ENCODE measurements at regions not wholly inside any gene's neighbourhood (a gene's known extent, or its start where the extent isn't known, plus 50 kb on each side); places are given as distances from the start of the nearest gene placed in this dataset.

- no peak overlapping the region for H2AFZ ChIP-seq (replicated peaks; ENCODE audit: low read length, poor library complexity)
- H2AK9ac ChIP-seq (replicated peaks; ENCODE audit: low read depth, low read length, poor library complexity) = no peak overlapping the region
- H3K36me3 ChIP-seq (ENCODE audit: control insufficient read depth, insufficient read depth, low read length) = no peaks in the 10 kb centered on the region
- ChIA-PET CTCF (no interaction called here), POLR2A (ENCODE audit: unreplicated experiment) (interaction anchor here (0.5 kb wide), 1 partner anchor 159 kb away, joined by 6 read pairs; no protein-coding TSS in a partner anchor)
- H2BK120ac ChIP-seq (ENCODE audit: low read depth, low read length) = no peak overlapping the region
- no peak overlapping the region for H4K8ac ChIP-seq (ENCODE audit: low read depth in 2 of 2, low read length in 2 of 2)
- no peak overlapping the region for H3K9ac ChIP-seq (ENCODE audit: low read depth, low read length)
- no peak overlapping the region for H3K4me2 ChIP-seq (ENCODE audit: low read depth, low read length)
- dilution Hi-C loops (cut with HindIII; ENCODE audit: low sequenced_read_pairs, unreplicated experiment) = no loop called here
- H3K4me1 ChIP-seq (ENCODE audit: control insufficient read depth, insufficient read depth, low read length) = peaks cover 2% of the 10 kb centered on the region; the same call in 1 of the 2 replicates
- no peaks in the 10 kb centered on the region; the same call in 1 of the 2 replicates for H3K9me1 ChIP-seq (ENCODE audit: insufficient read depth, low read length)
- ATAC-seq (ENCODE audit: low read depth) (no peak), DNase-seq (no peak)
- no peak overlapping the region for H2BK15ac ChIP-seq (ENCODE audit: low read depth, low read length)
- no peak overlapping the region for H3K4me3 ChIP-seq (ENCODE audit: insufficient read depth, low read depth, low read length)
- 88% methylated on average over 1 of the region's 4 CpGs; no CpG with 5 or more reads in 1 of the 2 experiments for WGBS, 2 experiments (ENCODE audit: extremely low coverage in 2 of 2, insufficient read length in 1 of 2)
- no peak overlapping the region for H4K5ac ChIP-seq (ENCODE audit: low read depth, low read length)
- no peak overlapping the region for H3K14ac ChIP-seq (replicated peaks; ENCODE audit: low read depth, low read length)
- no peaks in the 10 kb centered on the region for H4K20me1 ChIP-seq (ENCODE audit: insufficient read depth, low read length)
- no peak overlapping the region for H2BK5ac ChIP-seq (ENCODE audit: low read depth, low read length, poor library complexity, severe bottlenecking)
- H3K56ac ChIP-seq (ENCODE audit: extremely low read depth, insufficient read depth, low read length) = no peak overlapping the region
- H3K23ac ChIP-seq (ENCODE audit: low read depth, low read length) = no peak overlapping the region
- H3K79me1 ChIP-seq (ENCODE audit: low read depth in 1 of 2, low read length in 2 of 2) = no peaks in the 10 kb centered on the region
- H3K27ac ChIP-seq (ENCODE audit: insufficient read depth, low read length) = no peak overlapping the region
- no TSS peak for BruUV-seq (replicated peaks)
- TF ChIP-seq RAD21 (IDR thresholded peaks at IDR 0.05; ENCODE audit: low read length) (no peak), USF2 (IDR thresholded peaks at IDR 0.05; ENCODE audit: low read depth, low read length) (no peak), MAZ (IDR thresholded peaks at IDR 0.05; ENCODE audit: borderline replicate concordance, low read depth, low read length) (no peak), CHD1 (IDR thresholded peaks at IDR 0.05; ENCODE audit: low read depth, low read length) (no peak), MXI1 (IDR thresholded peaks at IDR 0.05; ENCODE audit: borderline replicate concordance, low read depth, low read length) (no peak), CEBPB (IDR thresholded peaks at IDR 0.05; ENCODE audit: low read depth, low read length) (no peak), CTCF (conservative IDR thresholded peaks at IDR 0.05; ENCODE audit: low read depth, low read length) (no peak), ELK1 (IDR thresholded peaks at IDR 0.05; ENCODE audit: borderline replicate concordance, low read depth, low read length) (no peak), RCOR1 (IDR thresholded peaks at IDR 0.05; ENCODE audit: insufficient replicate concordance, low read length) (no peak), SMC3 (IDR thresholded peaks at IDR 0.05; ENCODE audit: low read depth, low read length) (no peak), BHLHE40 (IDR thresholded peaks at IDR 0.05; ENCODE audit: low read depth, low read length) (no peak), MAFK (IDR thresholded peaks at IDR 0.05; ENCODE audit: low read depth, low read length) (no peak), POLR2A (IDR thresholded peaks at IDR 0.05; ENCODE audit: low read depth, low read length) (no peak), NFE2L2 (IDR thresholded peaks at IDR 0.05; ENCODE audit: low read depth, low read length) (no peak), RFX5 (IDR thresholded peaks at IDR 0.05; ENCODE audit: low read depth, low read length) (no peak), FOS (IDR thresholded peaks at IDR 0.05; ENCODE audit: low read depth, low read length) (no peak)
- H3K4ac ChIP-seq (ENCODE audit: low read depth, low read length) = no peak overlapping the region
- no peaks in the 10 kb centered on the region for H3K9me3 ChIP-seq (ENCODE audit: control insufficient read depth, insufficient read depth, low read length)
- H3K27me3 ChIP-seq (ENCODE audit: control insufficient read depth, insufficient read depth, low read length) = 0 out of 2 replicates have a peak, but pooled peaks cover 6% of the 10 kb centered on the region
- no peak overlapping the region for H2AK5ac ChIP-seq (ENCODE audit: low read depth, low read length)
- H3K18ac ChIP-seq (ENCODE audit: low read depth, low read length) = no peak overlapping the region
- H2BK20ac ChIP-seq (ENCODE audit: low read depth, low read length) = no peak overlapping the region
- intact Hi-C loops (cut with micrococcal nuclease) = no loop called here
- in situ Hi-C loops (cut with MboI; ENCODE audit: low sequenced_read_pairs) = no loop called here
- no peak overlapping the region for H4K91ac ChIP-seq (ENCODE audit: insufficient read depth, low read depth, low read length)
Observed at GRCh38 chr18:22320155-22320554, 97.6 kb downstream of the CTAGE1 start.

Measured in IMR-90 (cell line).